IMR-90 (cell line): ENCODE measurements at regions not wholly inside any gene's neighbourhood (a gene's known extent, or its start where the extent isn't known, plus 50 kb on each side); places are given as distances from the start of the nearest gene placed in this dataset.

Source experiments
- ATAC-seq: fragments of 200-7000 bp; cut with Tn5 transposase; 2 replicates; pipeline ENCODE4 v1.9.1; 2020; ENCODE audit warnings: low read depth, mild to moderate bottlenecking, moderate library complexity
- BruUV-seq: library from RNA; stranded (reverse); fragments of 400-500 nt; replicated peaks from 2 replicates; lab custom pipeline; 2021; lab: Mats Ljungman, UMichigan
- CTCF ChIA-PET: fragments of 300-600 bp; formaldehyde crosslinking; extraction: SDS; loops from one replicate; lab custom pipeline; 2021; ENCODE audit warnings: antibody characterized with exemption; lab: Yijun Ruan, JAX
- POLR2A ChIA-PET: fragments of 300-600 bp; sonication (Branson Sonifier 250); formaldehyde crosslinking; loops from one replicate; lab custom pipeline; 2022; ENCODE audit warnings: antibody characterized with exemption; ENCODE audit not compliant: unreplicated experiment; lab: Charles Lee
- DNase-seq: peaks from one replicate; pipeline ENCODE4 v3.0.0; 2013
- H2AFZ ChIP-seq: replicated peaks from 2 replicates; pipeline ENCODE3; 2013; ENCODE audit warnings: low read length, mild to moderate bottlenecking; ENCODE audit not compliant: poor library complexity
- H2AK5ac ChIP-seq: 2 replicates; pipeline ENCODE4 v1.6.1; 2013; ENCODE audit warnings: low read depth, low read length, inconsistent platforms
- H2AK9ac ChIP-seq: replicated peaks from 2 replicates; pipeline ENCODE3; 2013; ENCODE audit warnings: mild to moderate bottlenecking, low read depth, low read length, moderate library complexity; ENCODE audit not compliant: poor library complexity
- H2BK120ac ChIP-seq: 2 replicates; pipeline ENCODE4 v1.6.1; 2013; ENCODE audit warnings: low read depth, low read length, inconsistent platforms
- H2BK15ac ChIP-seq: 3 replicates; pipeline ENCODE4 v1.6.1; 2013; ENCODE audit warnings: low read depth, low read length, inconsistent platforms
- H2BK20ac ChIP-seq: 2 replicates; pipeline ENCODE4 v1.6.1; 2013; ENCODE audit warnings: low read depth, mild to moderate bottlenecking, inconsistent platforms, low read length, moderate library complexity
- H2BK5ac ChIP-seq: 2 replicates; pipeline ENCODE4 v1.6.1; 2013; ENCODE audit warnings: mild to moderate bottlenecking, low read depth, low read length, inconsistent platforms; ENCODE audit not compliant: poor library complexity, severe bottlenecking
- H3K14ac ChIP-seq: replicated peaks from 2 replicates; pipeline ENCODE4 v1.6.1; 2013; ENCODE audit warnings: low read depth, low read length, inconsistent platforms
- H3K18ac ChIP-seq: 2 replicates; pipeline ENCODE4 v1.6.1; 2013; ENCODE audit warnings: low read depth, low read length, control low read depth
- H3K23ac ChIP-seq: 2 replicates; pipeline ENCODE4 v1.6.1; 2013; ENCODE audit warnings: low read depth, low read length, inconsistent platforms
- H3K27ac ChIP-seq: 2 replicates; pipeline ENCODE4 v1.5.1; 2013; ENCODE audit warnings: mild to moderate bottlenecking, control low read depth, low read length; ENCODE audit not compliant: insufficient read depth
- H3K27me3 ChIP-seq: 2 replicates; pipeline ENCODE4 v1.6.1; 2013; ENCODE audit warnings: low read length; ENCODE audit not compliant: control insufficient read depth, insufficient read depth
- H3K36me3 ChIP-seq: 2 replicates; pipeline ENCODE4 v1.6.1; 2013; ENCODE audit warnings: low read length, mixed read lengths; ENCODE audit not compliant: control insufficient read depth, insufficient read depth
- H3K4ac ChIP-seq: 2 replicates; pipeline ENCODE4 v1.6.1; 2013; ENCODE audit warnings: low read depth, low read length, inconsistent platforms
- H3K4me1 ChIP-seq: 2 replicates; pipeline ENCODE4 v1.6.1; 2013; ENCODE audit warnings: low read length, mixed read lengths; ENCODE audit not compliant: control insufficient read depth, insufficient read depth
- H3K4me2 ChIP-seq: 2 replicates; pipeline ENCODE4 v1.6.1; 2013; ENCODE audit warnings: low read depth, mild to moderate bottlenecking, control low read depth, low read length, moderate library complexity
- H3K4me3 ChIP-seq: 2 replicates; pipeline ENCODE4 v1.5.1; 2013; ENCODE audit warnings: low read depth, mild to moderate bottlenecking, control low read depth, low read length, moderate library complexity; ENCODE audit not compliant: insufficient read depth
- H3K56ac ChIP-seq: 2 replicates; pipeline ENCODE4 v1.6.1; 2013; ENCODE audit warnings: low read length, inconsistent platforms; ENCODE audit not compliant: insufficient read depth; ENCODE audit errors: extremely low read depth
- H3K79me1 ChIP-seq, 2 experiments: 2 replicates each; pipeline ENCODE4 v1.6.1; 2013; ENCODE audit warnings: low read length in 2 of 2, inconsistent platforms in 1 of 2, low read depth in 1 of 2
- H3K9ac ChIP-seq: 2 replicates; pipeline ENCODE4 v1.6.1; 2013; ENCODE audit warnings: low read depth, low read length, control low read depth
- H3K9me1 ChIP-seq: 2 replicates; pipeline ENCODE4 v1.6.1; 2013; ENCODE audit warnings: low read length, inconsistent platforms; ENCODE audit not compliant: insufficient read depth
- H3K9me3 ChIP-seq: 2 replicates; pipeline ENCODE4 v1.6.1; 2013; ENCODE audit warnings: low read length; ENCODE audit not compliant: control insufficient read depth, insufficient read depth
- H4K20me1 ChIP-seq: 2 replicates; pipeline ENCODE4 v1.6.1; 2013; ENCODE audit warnings: low read length, inconsistent platforms; ENCODE audit not compliant: insufficient read depth
- H4K5ac ChIP-seq: 2 replicates; pipeline ENCODE4 v1.6.1; 2013; ENCODE audit warnings: mild to moderate bottlenecking, low read depth, low read length, control low read depth
- H4K8ac ChIP-seq, 2 experiments: 2 replicates each; pipeline ENCODE4 v1.6.1; 2013; ENCODE audit warnings: low read depth in 2 of 2, low read length in 2 of 2, control low read depth in 1 of 2, inconsistent platforms in 1 of 2
- H4K91ac ChIP-seq: 2 replicates; pipeline ENCODE4 v1.6.1; 2013; ENCODE audit warnings: low read depth, low read length, inconsistent platforms; ENCODE audit not compliant: insufficient read depth
- BHLHE40 ChIP-seq: fragments of 150-350 bp; IDR thresholded peaks from 2 replicates; pipeline ENCODE4 v1.6.1; 2016; ENCODE audit warnings: mild to moderate bottlenecking, low read depth, low read length
- CHD1 ChIP-seq: IDR thresholded peaks from 2 replicates; pipeline ENCODE4 v1.6.1; 2012; ENCODE audit warnings: low read depth, low read length, improper control_type of control experiment
- SMC3 ChIP-seq: fragments of 150-350 bp; IDR thresholded peaks from 2 replicates; pipeline ENCODE4 v1.6.1; 2016; ENCODE audit warnings: low read depth, mild to moderate bottlenecking, antibody characterized with exemption, low read length, moderate library complexity
- USF2 ChIP-seq: fragments of 150-350 bp; IDR thresholded peaks from 2 replicates; pipeline ENCODE4 v1.6.1; 2017; ENCODE audit warnings: mild to moderate bottlenecking, antibody characterized with exemption, low read length, low read depth
- WGBS, 2 experiments: methylation state at CpG; one replicate each; pipeline versions ENCODE4 v1.1.5 to v1.1.7; 2013; ENCODE audit warnings: missing lambda C conversion rate in 2 of 2; ENCODE audit not compliant: insufficient read length in 1 of 2; ENCODE audit errors: extremely low coverage in 2 of 2; 5-methylcytosine and 5-hydroxymethylcytosine counted together
- dilution Hi-C: fragments of 300-500 bp; cut with HindIII; formaldehyde crosslinking; loops from one replicate; pipeline ENCODE4 v1.14.3; 2018; ENCODE audit warnings: low sequenced_read_pairs; ENCODE audit not compliant: unreplicated experiment
- in situ Hi-C: fragments of 300-500 bp; cut with MboI; formaldehyde crosslinking; loops from 3 replicates; pipeline ENCODE4 v1.14.3; 2019; ENCODE audit warnings: low sequenced_read_pairs, inconsistent platforms, mixed read lengths
- intact Hi-C: fragments of 100-400 bp; cut with micrococcal nuclease; formaldehyde crosslinking; loops from 2 replicates; pipeline ENCODE4 v1.10.0; 2022

- no TSS peak for BruUV-seq
- no peak for DNase-seq
Measured at GRCh38 chrX:115702982-115703381, 142.0 kb downstream of the PLS3 start.

More at GRCh38 chrX:115702982-115703381, 142.0 kb downstream of the PLS3 start:
- Histone ChIP-seq H3K56ac (no peak overlapping the region), H3K27me3 (peaks cover 3% of the 10 kb centered on the region), H3K4me2 (no peak overlapping the region), H4K91ac (no peak overlapping the region), H3K9me1 (no peaks in the 10 kb centered on the region), H3K9ac (no peak overlapping the region), H2BK120ac (no peak overlapping the region), H4K5ac (no peak overlapping the region), H2BK5ac (no peak overlapping the region), H3K14ac (no peak overlapping the region), H3K27ac (no peak overlapping the region), H3K23ac (no peak overlapping the region), H4K20me1 (no peaks in the 10 kb centered on the region), H3K4ac (no peak overlapping the region), H3K36me3 (no peaks in the 10 kb centered on the region), H3K18ac (no peak overlapping the region), H2AFZ (no peak overlapping the region), H2BK20ac (no peak overlapping the region), H2BK15ac (no peak overlapping the region), H3K9me3 (no peaks in the 10 kb centered on the region), H3K4me3 (no peak overlapping the region), H2AK9ac (no peak overlapping the region), H3K79me1 (no peaks in the 10 kb centered on the region), H4K8ac (no peak overlapping the region), H2AK5ac (no peak overlapping the region), H3K4me1 (no peaks in the 10 kb centered on the region)
- intact Hi-C loops = no loop called here
- ChIA-PET POLR2A (no interaction called here), CTCF (no interaction called here)
- in situ Hi-C loops = no loop called here
- WGBS, 2 experiments = 67% methylated on average over 1 of the region's 5 CpGs; no CpG with 5 or more reads in 1 of the 2 experiments
- no peak for ATAC-seq
- TF ChIP-seq USF2 (no peak), CHD1 (no peak), SMC3 (no peak), BHLHE40 (no peak)
- dilution Hi-C loops = no loop called here
